Naive thymus-derived CD4-positive, alpha-beta T cell (primary cell): ENCODE measurements at regions not wholly inside any gene's neighbourhood (a gene's known extent, or its start where the extent isn't known, plus 50 kb on each side); places are given as distances from the start of the nearest gene placed in this dataset.

Source experiments
- ATAC-seq: fragments of 150-1000 bp; cut with Tn5 transposase; 2 replicates; pipeline ENCODE4 v1.10.0; 2021; ENCODE audit warnings: mild to moderate bottlenecking, moderate library complexity
- CTCF ChIA-PET: fragments of 350-600 bp; sonication (Branson Sonifier 250); formaldehyde crosslinking; loops from one replicate; lab custom pipeline; 2021; ENCODE audit warnings: antibody characterized with exemption; lab: Charles Lee
- POLR2A ChIA-PET: fragments of 350-600 bp; sonication (Branson Sonifier 250); formaldehyde crosslinking; loops from one replicate; lab custom pipeline; 2021; ENCODE audit warnings: antibody characterized with exemption, inconsistent platforms; lab: Charles Lee
- DNase-seq, 9 donors: peaks; one replicate each; pipeline versions ENCODE4 v3.0.0 to v3.0.0-alpha.2; 2020 to 2022; ENCODE audit warnings: mixed read lengths in 1 of 9
- H3K27ac ChIP-seq: one replicate; pipeline ENCODE4 v1.7.0; 2013; ENCODE audit warnings: mild to moderate bottlenecking, low read depth, low read length, moderate library complexity
- H3K27me3 ChIP-seq, 2 donors: one replicate each; pipeline ENCODE4 v1.7.0; 2013; ENCODE audit warnings: low read length in 2 of 2, mild to moderate bottlenecking in 2 of 2, moderate library complexity in 2 of 2; ENCODE audit not compliant: control insufficient read depth in 2 of 2, insufficient read depth in 2 of 2
- H3K36me3 ChIP-seq, 3 experiments: 1 replicate in 2 of 3; 2 replicates in 1 of 3; pipeline ENCODE4 v1.7.0; 2013; ENCODE audit warnings: low read length in 3 of 3, mild to moderate bottlenecking in 3 of 3, moderate library complexity in 1 of 3; ENCODE audit not compliant: insufficient read depth in 3 of 3, control insufficient read depth in 2 of 3
- H3K4me1 ChIP-seq, 2 donors: one replicate each; pipeline ENCODE4 v1.7.0; 2013; ENCODE audit warnings: low read length in 2 of 2, mild to moderate bottlenecking in 2 of 2, moderate library complexity in 1 of 2; ENCODE audit not compliant: control insufficient read depth in 2 of 2, insufficient read depth in 2 of 2
- H3K4me3 ChIP-seq: 2 replicates; pipeline ENCODE4 v1.7.0; 2013; ENCODE audit warnings: mild to moderate bottlenecking, low read length
- H3K9me3 ChIP-seq, 3 experiments: 1 replicate in 2 of 3; 2 replicates in 1 of 3; pipeline ENCODE4 v1.7.0; 2013; ENCODE audit warnings: low read length in 3 of 3; ENCODE audit not compliant: control insufficient read depth in 2 of 3
- H3K27ac Mint-ChIP-seq, 9 donors: one replicate each; pipeline ENCODE4 v1.8.0; 2020 to 2022; ENCODE audit warnings: mixed read lengths in 9 of 9, mild to moderate bottlenecking in 8 of 9, moderate library complexity in 5 of 9, inconsistent platforms in 2 of 9
- H3K27me3 Mint-ChIP-seq, 5 donors: one replicate each; pipeline ENCODE4 v1.8.0; 2021 to 2022; ENCODE audit warnings: mixed read lengths in 5 of 5, mild to moderate bottlenecking in 1 of 5
- H3K36me3 Mint-ChIP-seq, 5 donors: one replicate each; pipeline ENCODE4 v1.8.0; 2020 to 2022; ENCODE audit warnings: mixed read lengths in 5 of 5, mild to moderate bottlenecking in 3 of 5, inconsistent platforms in 1 of 5
- H3K4me1 Mint-ChIP-seq, 7 donors: one replicate each; pipeline ENCODE4 v1.8.0; 2020 to 2022; ENCODE audit warnings: mixed read lengths in 7 of 7, mild to moderate bottlenecking in 3 of 7, inconsistent platforms in 1 of 7
- H3K4me3 Mint-ChIP-seq, 10 donors: one replicate each; pipeline ENCODE4 v1.8.0; 2020 to 2022; ENCODE audit warnings: mild to moderate bottlenecking in 10 of 10, mixed read lengths in 10 of 10, moderate library complexity in 6 of 10, inconsistent platforms in 2 of 10
- H3K9me3 Mint-ChIP-seq, 11 donors: one replicate each; pipeline ENCODE4 v1.8.0; 2020 to 2022; ENCODE audit warnings: mixed read lengths in 11 of 11, mild to moderate bottlenecking in 4 of 11, inconsistent platforms in 1 of 11, moderate library complexity in 1 of 11
- intact Hi-C, 2 donors: fragments of 100-400 bp; cut with micrococcal nuclease; formaldehyde crosslinking; loops; one replicate each; pipeline ENCODE4 v1.15.1; 2023

DNA sequence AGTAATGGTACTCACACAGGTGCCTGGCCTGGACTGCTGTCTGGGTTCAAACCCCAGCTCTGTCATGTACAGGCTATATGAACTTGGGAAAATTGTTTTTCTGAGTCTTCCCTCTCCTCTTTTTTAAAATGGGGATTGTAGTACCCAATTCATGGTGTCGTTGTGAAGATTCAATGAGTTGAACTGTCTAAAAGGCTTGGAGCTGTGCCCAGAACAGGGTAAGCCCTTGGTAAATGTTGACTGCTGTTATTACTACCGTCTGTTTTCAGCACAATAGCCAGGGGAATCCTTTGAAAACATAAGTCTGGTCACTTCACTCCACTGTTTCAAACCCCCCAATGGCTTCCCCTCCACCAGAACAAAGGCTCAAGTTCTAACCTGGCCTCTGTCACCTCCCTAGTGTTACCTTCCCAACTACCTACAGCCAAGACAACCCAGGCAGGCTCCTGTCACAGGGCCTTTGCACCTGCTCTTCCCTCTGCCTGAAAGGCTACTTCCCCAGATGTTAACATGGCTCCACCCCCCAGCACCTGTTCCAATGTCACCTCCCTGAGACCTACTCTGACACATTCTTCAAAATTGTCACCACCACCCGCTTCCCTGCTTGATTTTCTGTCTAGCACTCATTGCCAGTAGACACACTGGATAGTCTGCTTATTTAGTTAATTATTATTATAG is 152.8 kb downstream of the CHST1 start:
- Histone ChIP-seq H3K4me1 (no peaks in the 10 kb centered on the region), H3K27me3 (no peaks in the 10 kb centered on the region), H3K9me3 (no peaks in the 10 kb centered on the region), H3K4me3 (no peak overlapping the region), H3K36me3 (no peaks in the 10 kb centered on the region), H3K27ac (no peak overlapping the region)
- no peaks in the 10 kb centered on the region for H3K4me1 Mint-ChIP-seq
- ChIA-PET CTCF (no interaction called here), POLR2A (no interaction called here)
- H3K27ac Mint-ChIP-seq, result peak overlapping the region in 1 of 9 donors; percentile 45
- H3K4me3 Mint-ChIP-seq, result no peak overlapping the region
- intact Hi-C loops, result no loop called here
- H3K9me3 Mint-ChIP-seq, result peaks cover 0 to 3% (median 0%) of the 10 kb centered on the region in 11 donors
- DNase-seq (no peak), ATAC-seq (no peak)
- no peaks in the 10 kb centered on the region for H3K36me3 Mint-ChIP-seq
- peaks cover 0 to 16% (median 12%) of the 10 kb centered on the region in 5 donors for H3K27me3 Mint-ChIP-seq

DNA sequence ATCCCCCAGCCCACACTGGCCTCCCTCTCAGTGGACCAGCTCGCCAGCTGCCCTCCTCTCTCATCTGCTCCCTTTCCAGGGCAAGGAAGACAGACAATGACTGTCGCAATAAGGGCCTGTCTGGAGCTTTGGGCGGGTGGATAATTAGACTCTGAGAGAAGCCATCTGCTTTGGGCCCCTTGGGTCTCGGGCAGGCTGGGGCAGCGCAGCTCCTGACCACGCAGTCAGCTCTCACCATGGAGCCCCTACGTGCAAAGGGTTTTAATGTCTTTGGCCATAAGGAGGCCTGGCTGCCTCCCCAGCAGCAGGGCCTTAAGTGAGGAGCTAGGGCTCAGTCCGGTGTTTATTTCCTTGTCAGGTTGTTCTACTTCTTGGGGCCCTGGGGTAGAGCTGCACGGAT is 153.9 kb downstream of the CHST1 start:
- ATAC-seq (no peak), DNase-seq (no peak)
- Mint-ChIP-seq H3K27ac (no peak overlapping the region), H3K27me3 (peaks cover 0 to 22% (median 20%) of the 10 kb centered on the region in 5 donors), H3K9me3 (peaks cover 0 to 3% (median 0%) of the 10 kb centered on the region in 11 donors), H3K4me1 (no peaks in the 10 kb centered on the region), H3K36me3 (no peaks in the 10 kb centered on the region), H3K4me3 (no peak overlapping the region)
- H3K9me3 ChIP-seq, result no peaks in the 10 kb centered on the region
- POLR2A ChIA-PET, result no interaction called here
- no peak overlapping the region for H3K27ac ChIP-seq
- no peaks in the 10 kb centered on the region for H3K36me3 ChIP-seq
- no peak overlapping the region for H3K4me3 ChIP-seq
- intact Hi-C loops, result no loop called here
- no peaks in the 10 kb centered on the region for H3K4me1 ChIP-seq
- CTCF ChIA-PET, result no interaction called here
- no peaks in the 10 kb centered on the region for H3K27me3 ChIP-seq

DNA sequence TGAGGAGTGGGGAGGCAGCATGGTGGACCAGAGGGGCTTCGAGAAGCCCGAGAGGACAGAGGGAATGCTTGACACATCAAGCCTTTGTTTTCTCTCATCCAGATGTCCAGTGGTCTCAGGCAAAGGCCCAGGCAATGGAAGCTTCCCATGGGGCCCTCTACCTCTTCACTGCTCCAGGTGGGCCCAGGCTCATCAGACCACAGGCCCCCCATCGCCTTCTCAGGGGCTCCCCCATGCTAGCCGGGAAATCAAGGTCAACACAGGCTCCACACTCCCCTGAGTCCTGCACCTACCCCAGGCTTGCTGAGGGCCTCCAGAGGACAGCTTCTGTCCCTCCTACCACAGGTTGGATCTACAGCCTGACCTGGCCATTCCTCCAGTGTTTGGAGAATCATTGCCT is 157.5 kb downstream of the CHST1 start:
- no peaks in the 10 kb centered on the region for H3K36me3 ChIP-seq
- DNase-seq (no peak), ATAC-seq (no peak)
- peaks cover 0 to 4% of the 10 kb centered on the region in 2 donors for H3K27me3 ChIP-seq
- H3K36me3 Mint-ChIP-seq, result no peaks in the 10 kb centered on the region
- no peak overlapping the region for H3K27ac ChIP-seq
- H3K4me1 Mint-ChIP-seq, result no peaks in the 10 kb centered on the region
- H3K4me3 ChIP-seq, result no peak overlapping the region
- H3K9me3 Mint-ChIP-seq, result peaks cover 0 to 18% (median 2%) of the 10 kb centered on the region in 11 donors
- peaks cover 3 to 35% (median 15%) of the 10 kb centered on the region in 5 donors for H3K27me3 Mint-ChIP-seq
- H3K9me3 ChIP-seq, result no peaks in the 10 kb centered on the region
- POLR2A ChIA-PET, result no interaction called here
- no peaks in the 10 kb centered on the region for H3K4me1 ChIP-seq
- CTCF ChIA-PET, result no interaction called here
- H3K4me3 Mint-ChIP-seq, result no peak overlapping the region
- H3K27ac Mint-ChIP-seq, result no peak overlapping the region
- intact Hi-C loops, result no loop called here

DNA sequence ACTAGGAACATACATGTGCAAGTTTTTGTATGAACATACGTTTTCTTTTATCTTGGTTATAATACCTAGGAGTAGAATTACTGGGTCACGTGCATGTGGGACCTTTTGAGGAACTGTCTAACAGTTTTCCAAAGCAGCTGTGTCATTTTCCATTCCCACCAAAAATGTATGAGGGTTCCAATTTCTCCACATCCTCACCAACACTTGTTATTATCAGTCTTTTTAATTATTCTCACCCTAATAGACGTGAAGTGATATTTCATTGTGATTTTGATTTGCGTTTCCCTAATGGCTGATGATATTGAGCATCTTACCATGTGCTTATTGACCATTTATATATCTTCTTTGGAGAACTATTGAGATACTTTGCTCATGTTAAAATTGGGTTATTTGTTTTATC is 162.1 kb downstream of the CHST1 start:
- Mint-ChIP-seq H3K27me3 (peaks cover 9 to 41% (median 27%) of the 10 kb centered on the region in 5 donors), H3K4me1 (no peaks in the 10 kb centered on the region), H3K4me3 (no peak overlapping the region), H3K36me3 (no peaks in the 10 kb centered on the region), H3K9me3 (peaks cover 0 to 19% (median 3%) of the 10 kb centered on the region in 11 donors), H3K27ac (no peak overlapping the region)
- Histone ChIP-seq H3K27ac (no peak overlapping the region), H3K4me3 (no peak overlapping the region), H3K4me1 (no peaks in the 10 kb centered on the region), H3K9me3 (no peaks in the 10 kb centered on the region), H3K36me3 (no peaks in the 10 kb centered on the region), H3K27me3 (peaks cover 0 to 6% of the 10 kb centered on the region in 2 donors)
- CTCF ChIA-PET, result no interaction called here
- POLR2A ChIA-PET, result no interaction called here
- DNase-seq (no peak), ATAC-seq (no peak)
- intact Hi-C loops, result no loop called here

DNA sequence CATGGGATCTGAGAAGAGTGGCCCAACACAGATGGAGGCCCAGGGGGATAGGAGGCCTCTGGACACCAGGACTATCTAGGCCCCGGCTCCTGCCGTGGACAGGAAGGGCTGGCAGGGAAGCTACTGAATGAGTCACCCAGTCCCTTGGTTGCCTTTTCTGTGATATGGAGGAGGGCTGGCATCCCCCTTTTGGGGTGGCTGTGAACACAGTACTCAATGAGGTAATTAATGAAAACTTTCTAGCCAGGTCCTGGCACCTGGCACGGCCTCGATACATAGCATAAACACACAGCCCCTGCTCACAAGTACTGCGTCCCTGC is 163.2 kb downstream of the CHST1 start:
- Histone ChIP-seq H3K9me3 (no peaks in the 10 kb centered on the region), H3K27ac (no peak overlapping the region), H3K4me1 (no peaks in the 10 kb centered on the region), H3K4me3 (no peak overlapping the region), H3K27me3 (peaks cover 0 to 6% of the 10 kb centered on the region in 2 donors), H3K36me3 (no peaks in the 10 kb centered on the region)
- H3K36me3 Mint-ChIP-seq, result no peaks in the 10 kb centered on the region
- ATAC-seq (no peak), DNase-seq (no peak)
- H3K27me3 Mint-ChIP-seq, result peaks cover 4 to 47% (median 28%) of the 10 kb centered on the region in 5 donors
- H3K4me1 Mint-ChIP-seq, result no peaks in the 10 kb centered on the region
- intact Hi-C loops, result no loop called here
- no peak overlapping the region for H3K27ac Mint-ChIP-seq
- ChIA-PET CTCF (no interaction called here), POLR2A (no interaction called here)
- H3K9me3 Mint-ChIP-seq, result peaks cover 0 to 19% (median 6%) of the 10 kb centered on the region in 11 donors
- H3K4me3 Mint-ChIP-seq, result no peak overlapping the region

DNA sequence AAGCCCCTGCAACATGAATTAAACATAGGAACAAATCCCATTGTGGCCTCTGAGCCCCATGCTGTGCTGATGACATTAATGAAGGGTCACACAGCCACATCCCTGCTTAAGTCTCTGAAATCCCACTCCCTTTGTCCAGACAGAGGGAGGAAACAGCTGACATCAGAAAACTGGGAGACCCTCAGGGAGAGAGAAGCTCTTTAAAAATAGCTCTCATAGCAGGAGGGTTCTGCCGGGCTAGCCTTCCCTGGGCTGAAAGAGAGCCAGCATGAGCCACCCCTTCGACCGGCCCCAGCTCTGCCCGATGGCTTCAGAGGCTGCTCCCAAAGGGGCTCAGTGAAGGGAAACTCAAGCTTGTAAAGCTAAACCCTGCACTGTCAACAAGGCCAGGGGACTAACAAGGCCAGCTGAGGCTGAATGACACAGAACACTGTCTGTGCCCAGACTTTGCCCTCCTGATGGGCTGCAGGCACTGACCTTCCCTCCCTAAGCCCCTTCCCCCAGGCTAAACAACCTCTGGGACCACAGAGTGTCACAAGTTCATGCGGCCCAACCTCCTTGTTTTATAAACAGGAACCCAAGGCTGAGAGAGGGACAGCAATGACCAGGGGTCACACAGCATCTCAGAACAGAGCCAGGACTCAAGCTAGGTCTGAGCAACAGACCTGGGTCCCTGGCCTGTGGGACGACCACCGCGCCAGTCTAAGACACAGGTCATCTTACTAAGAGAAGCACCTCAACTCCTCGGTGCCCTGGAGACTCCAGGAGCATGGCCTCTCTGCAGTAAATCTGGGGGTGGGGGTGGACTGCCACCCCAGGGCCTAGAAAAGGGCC is 163.8 kb downstream of the CHST1 start:
- CTCF ChIA-PET, result no interaction called here
- Mint-ChIP-seq H3K4me1 (no peaks in the 10 kb centered on the region), H3K9me3 (peaks cover 0 to 19% (median 6%) of the 10 kb centered on the region in 11 donors), H3K36me3 (no peaks in the 10 kb centered on the region), H3K4me3 (no peak overlapping the region), H3K27me3 (peaks cover 4 to 44% (median 32%) of the 10 kb centered on the region in 5 donors), H3K27ac (no peak overlapping the region)
- no peak overlapping the region for H3K27ac ChIP-seq
- H3K4me3 ChIP-seq, result no peak overlapping the region
- no peak for DNase-seq
- no peaks in the 10 kb centered on the region for H3K36me3 ChIP-seq
- peaks cover 0 to 6% of the 10 kb centered on the region in 2 donors for H3K27me3 ChIP-seq
- no peak for ATAC-seq
- no peaks in the 10 kb centered on the region for H3K4me1 ChIP-seq
- no peaks in the 10 kb centered on the region for H3K9me3 ChIP-seq
- intact Hi-C loops, result no loop called here
- POLR2A ChIA-PET, result no interaction called here
